Mucosa of descending colon (tissue), 3 donors: ENCODE measurements at regions not wholly inside any gene's neighbourhood (a gene's known extent, or its start where the extent isn't known, plus 50 kb on each side); places are given as distances from the start of the nearest gene placed in this dataset.

Experiments used
- ATAC-seq: fragments of 200-7000 bp; cut with Tn5 transposase; one replicate; pipeline ENCODE4 v1.9.1; 2020; ENCODE audit warnings: mild to moderate bottlenecking, moderate library complexity
- DNase-seq, 3 donors: peaks; one replicate each; pipeline ENCODE4 v3.0.0-alpha.2; 2020
- H3K36me3 ChIP-seq: fragments of 200-600 bp; one replicate; pipeline ENCODE4 v1.8.0; 2021; ENCODE audit warnings: low read depth, mild to moderate bottlenecking
- H3K4me1 ChIP-seq: fragments of 200-600 bp; one replicate; pipeline ENCODE4 v1.8.0; 2021; ENCODE audit warnings: low read depth, mild to moderate bottlenecking
- H3K4me3 ChIP-seq: fragments of 200-600 bp; one replicate; pipeline ENCODE4 v1.8.0; 2021; ENCODE audit warnings: mild to moderate bottlenecking
- H3K9me3 ChIP-seq: fragments of 200-600 bp; one replicate; pipeline ENCODE4 v1.8.0; 2021; ENCODE audit warnings: mild to moderate bottlenecking
- CTCF ChIP-seq: fragments of 200-600 bp; IDR thresholded peaks from one replicate; pipeline ENCODE4 v1.8.0; 2022; ENCODE audit warnings: antibody characterized with exemption, mild to moderate bottlenecking
- intact Hi-C, 2 donors: fragments of 100-400 bp; cut with DNase I in 1 of 2; cut with micrococcal nuclease in 1 of 2; formaldehyde crosslinking; loops; one replicate each; pipeline versions ENCODE4 v1.11.0 to v1.11.1; 2022; cut with DNase I, micrococcal nuclease
- donor health status: DM: no; HTN: no; CAD: no; lungs with moderate emphysema.
- donor health status: DM: no; HTN: no; CAD: no.
- donor health status: DM: no; HTN: yes; CAD: no.

DNA sequence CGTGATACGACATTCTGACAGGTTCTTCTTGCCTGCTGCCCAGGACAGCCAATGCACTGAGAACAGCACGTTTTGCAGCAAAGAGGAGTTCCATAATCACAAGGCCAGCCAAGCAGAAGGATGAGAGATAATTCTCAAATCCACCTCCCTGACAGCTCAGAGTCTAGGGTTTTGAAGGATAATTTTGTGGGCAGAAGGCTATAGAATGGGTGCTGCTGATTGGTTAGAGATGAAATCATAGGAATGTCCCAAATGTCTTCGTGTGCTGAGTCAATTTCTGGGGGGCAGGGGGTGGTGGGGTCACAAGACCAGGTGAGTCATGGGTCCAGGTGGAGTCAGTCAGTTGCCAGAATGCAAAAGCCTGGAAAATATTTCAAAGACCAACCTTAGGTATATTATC, 175.5 kb upstream of the SLC30A5 start:
- no peak for TF ChIP-seq CTCF
- H3K36me3 ChIP-seq: no peaks in the 10 kb centered on the region
- intact Hi-C loops: no loop called here
- no peak for DNase-seq
- H3K4me3 ChIP-seq: no peak overlapping the region
- H3K4me1 ChIP-seq: no peaks in the 10 kb centered on the region
- ATAC-seq: no peak
- H3K9me3 ChIP-seq: peaks cover 2% of the 10 kb centered on the region

- intact Hi-C loops: no loop called here
- Histone ChIP-seq H3K4me1 (no peaks in the 10 kb centered on the region), H3K9me3 (peaks cover 2% of the 10 kb centered on the region), H3K36me3 (no peaks in the 10 kb centered on the region), H3K4me3 (no peak overlapping the region)
- no peak for DNase-seq
- ATAC-seq: no peak
- no peak for TF ChIP-seq CTCF
Observed at GRCh38 chr5:68919988-68920490, 173.8 kb upstream of the SLC30A5 start.

DNA sequence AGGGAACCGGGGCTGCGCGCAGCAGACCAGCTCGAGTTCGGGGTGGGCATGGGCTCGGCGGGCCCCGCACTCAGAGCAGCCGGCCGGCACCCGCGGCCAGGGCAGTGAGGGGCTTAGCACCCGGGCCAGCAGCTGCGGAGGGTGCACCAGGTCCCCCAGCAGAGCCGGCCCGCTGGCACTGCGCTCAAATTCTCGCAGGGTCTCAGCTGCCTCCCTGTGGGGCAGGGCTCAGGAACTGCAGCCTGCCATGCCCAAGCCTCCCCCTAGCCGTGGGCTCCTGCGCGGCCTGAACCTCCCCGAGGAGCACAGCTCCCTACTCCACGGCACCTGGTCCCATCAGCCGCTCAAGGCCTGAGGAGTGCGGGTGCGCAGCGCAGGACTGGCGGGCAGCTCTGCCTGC, 172.9 kb upstream of the SLC30A5 start:
- H3K9me3 ChIP-seq: peaks cover 2% of the 10 kb centered on the region
- DNase-seq (no peak), ATAC-seq (no peak)
- H3K36me3 ChIP-seq: no peaks in the 10 kb centered on the region
- intact Hi-C loops: no loop called here
- no peak for TF ChIP-seq CTCF
- H3K4me1 ChIP-seq: no peaks in the 10 kb centered on the region
- no peak overlapping the region for H3K4me3 ChIP-seq

DNA sequence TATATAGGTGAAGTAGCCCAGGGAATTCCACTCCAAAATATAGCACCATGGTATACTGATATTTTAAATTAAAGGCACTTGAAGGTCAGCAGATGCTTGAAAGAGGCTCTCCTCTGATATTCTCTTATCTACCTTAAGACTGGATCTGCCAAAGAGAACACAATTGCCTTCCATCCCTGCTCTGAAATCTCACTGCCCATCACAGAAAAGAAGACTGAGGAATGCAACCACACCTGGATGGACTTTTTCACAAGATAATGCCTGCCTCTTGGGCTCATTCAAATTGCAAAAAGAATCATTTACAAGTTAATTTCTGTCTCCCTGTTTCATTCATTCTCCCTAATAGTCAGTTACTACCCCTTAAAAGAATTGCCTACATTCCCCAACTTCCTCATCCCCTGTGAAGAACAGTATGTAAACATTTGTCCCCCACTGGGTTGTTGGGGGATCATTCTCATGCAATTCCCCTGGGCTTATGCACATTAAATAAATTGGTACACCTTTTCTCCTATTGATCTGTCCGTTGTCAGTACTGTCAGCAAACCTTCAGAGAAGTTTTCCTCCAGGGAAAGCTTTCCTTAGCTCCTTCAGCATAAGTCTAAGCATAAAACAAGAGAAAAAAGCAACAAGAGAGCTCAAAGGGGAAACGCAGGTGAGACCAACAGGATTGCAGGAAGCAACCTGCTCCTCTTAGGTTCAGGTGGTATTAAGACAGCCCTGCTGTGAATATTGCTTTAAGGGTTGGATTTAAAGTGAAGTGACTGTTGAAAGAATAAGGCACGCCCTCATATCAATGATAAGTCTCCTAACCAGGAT, 171.4 kb upstream of the SLC30A5 start:
- Histone ChIP-seq H3K9me3 (peaks cover 2% of the 10 kb centered on the region), H3K36me3 (no peaks in the 10 kb centered on the region), H3K4me3 (no peak overlapping the region), H3K4me1 (no peaks in the 10 kb centered on the region)
- ATAC-seq: no peak
- TF ChIP-seq CTCF: no peak
- no peak for DNase-seq
- intact Hi-C loops: no loop called here

DNA sequence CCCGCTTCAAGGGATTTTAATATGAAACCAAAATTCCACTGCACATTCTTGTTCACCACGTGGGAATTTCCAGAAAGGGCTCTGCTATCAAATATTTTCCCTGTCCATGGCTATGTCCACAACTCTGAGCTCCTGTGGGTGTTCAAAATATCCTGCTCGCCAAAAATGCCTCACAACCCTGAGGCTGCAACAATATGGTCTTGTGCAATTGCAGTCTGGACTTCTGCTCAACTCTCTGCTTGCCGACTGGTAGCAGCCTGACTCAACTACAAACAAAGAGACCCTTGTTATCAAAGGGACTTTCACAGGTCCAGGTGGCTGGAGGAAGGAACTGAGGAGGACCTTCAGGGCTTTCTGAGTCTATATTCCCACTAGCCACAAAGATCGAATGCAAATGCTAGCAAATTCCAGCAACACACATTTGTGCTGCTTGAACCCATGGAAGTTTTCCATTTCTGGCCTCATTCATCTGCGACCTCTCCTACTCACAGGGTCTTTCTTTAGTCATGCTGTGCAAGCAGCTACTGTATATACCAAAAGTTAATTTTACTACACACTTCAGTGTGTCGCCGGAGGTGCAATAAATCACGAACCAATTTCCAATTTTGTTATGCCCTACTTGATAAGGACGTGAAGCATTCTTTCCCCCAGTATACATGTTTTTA, 169.2 kb upstream of the SLC30A5 start:
- no peak overlapping the region for H3K4me3 ChIP-seq
- intact Hi-C loops: no loop called here
- H3K36me3 ChIP-seq: no peaks in the 10 kb centered on the region
- no peaks in the 10 kb centered on the region for H3K4me1 ChIP-seq
- TF ChIP-seq CTCF: no peak
- no peaks in the 10 kb centered on the region for H3K9me3 ChIP-seq
- ATAC-seq (no peak), DNase-seq (no peak)
